Panc1 (cell line): ENCODE measurements at regions not wholly inside any gene's neighbourhood (a gene's known extent, or its start where the extent isn't known, plus 50 kb on each side); places are given as distances from the start of the nearest gene placed in this dataset.

ENCODE experiments used
- CTCF ChIP-seq: fragments of 450-650 bp; IDR thresholded peaks from 2 replicates; pipeline ENCODE4 v1.5.1; 2017; ENCODE audit warnings: mild to moderate bottlenecking
- POLR2AphosphoS5 ChIP-seq: IDR thresholded peaks from 2 replicates; pipeline ENCODE4 v1.6.1; 2012; ENCODE audit warnings: mild to moderate bottlenecking, low read depth, low read length, moderate library complexity
- TCF7L2 ChIP-seq: IDR thresholded peaks from 2 replicates; pipeline ENCODE4 v1.6.1; 2011; ENCODE audit warnings: mild to moderate bottlenecking, low read depth, low read length, inconsistent platforms

DNA sequence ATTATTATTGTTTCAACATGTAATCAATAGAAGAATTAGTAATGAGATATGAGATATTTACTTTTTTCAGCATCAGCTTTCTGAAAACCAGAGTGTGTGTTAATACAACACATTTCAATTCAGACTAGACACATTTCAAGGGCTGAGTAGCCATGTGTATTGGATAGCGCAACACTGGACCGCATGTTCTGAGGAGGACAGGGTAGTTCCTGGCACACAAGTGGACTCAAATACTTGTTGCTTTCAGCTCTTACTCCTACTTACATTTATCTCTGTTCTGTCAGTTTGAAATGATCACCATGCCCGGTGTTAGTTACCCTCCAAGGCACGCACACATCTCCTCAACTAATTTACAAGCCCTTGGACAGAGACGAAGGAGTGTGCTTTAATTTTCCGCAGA is 126.6 kb downstream of the SLC24A2 start:
- no peak for TF ChIP-seq CTCF
- TF ChIP-seq POLR2AphosphoS5 = no peak
- no peak for TF ChIP-seq TCF7L2
